Suprapubic skin (tissue), 4 donors: ENCODE measurements at regions not wholly inside any gene's neighbourhood (a gene's known extent, or its start where the extent isn't known, plus 50 kb on each side); places are given as distances from the start of the nearest gene placed in this dataset.

Source experiments
- EP300 ChIP-seq: sonication (generic); formaldehyde crosslinking; IDR thresholded peaks from one replicate; pipeline ENCODE4 v1.6.1; 2017; ENCODE audit warnings: antibody characterized with exemption
- POLR2A ChIP-seq, 2 donors: fragments of 450-650 bp; IDR thresholded peaks; one replicate each; pipeline ENCODE4 v1.6.1; 2017; ENCODE audit warnings: antibody characterized with exemption in 2 of 2, mild to moderate bottlenecking in 2 of 2, moderate library complexity in 2 of 2
- POLR2AphosphoS5 ChIP-seq, 3 donors: sonication (generic); formaldehyde crosslinking; IDR thresholded peaks; one replicate each; pipeline ENCODE4 v1.6.1; 2017; ENCODE audit warnings: antibody characterized with exemption in 3 of 3
- TF ChIP-seq, protein P1 (sequence below), 2 donors: fragments of 200-600 bp in 1 of 2; fragments of 450-650 bp in 1 of 2; sonication (generic) in 1 of 2; IDR thresholded peaks; one replicate each; pipeline ENCODE4 v1.5.1; 2016 to 2019; ENCODE audit warnings: antibody characterized with exemption in 2 of 2, mild to moderate bottlenecking in 1 of 2, moderate library complexity in 1 of 2

GRCh38 chr14:38710196-38710595 is 392.8 kb downstream of the SEC23A start:
- no peak for TF ChIP-seq POLR2AphosphoS5 (IDR thresholded peaks at IDR 0.05)
- TF ChIP-seq, protein P1, sequence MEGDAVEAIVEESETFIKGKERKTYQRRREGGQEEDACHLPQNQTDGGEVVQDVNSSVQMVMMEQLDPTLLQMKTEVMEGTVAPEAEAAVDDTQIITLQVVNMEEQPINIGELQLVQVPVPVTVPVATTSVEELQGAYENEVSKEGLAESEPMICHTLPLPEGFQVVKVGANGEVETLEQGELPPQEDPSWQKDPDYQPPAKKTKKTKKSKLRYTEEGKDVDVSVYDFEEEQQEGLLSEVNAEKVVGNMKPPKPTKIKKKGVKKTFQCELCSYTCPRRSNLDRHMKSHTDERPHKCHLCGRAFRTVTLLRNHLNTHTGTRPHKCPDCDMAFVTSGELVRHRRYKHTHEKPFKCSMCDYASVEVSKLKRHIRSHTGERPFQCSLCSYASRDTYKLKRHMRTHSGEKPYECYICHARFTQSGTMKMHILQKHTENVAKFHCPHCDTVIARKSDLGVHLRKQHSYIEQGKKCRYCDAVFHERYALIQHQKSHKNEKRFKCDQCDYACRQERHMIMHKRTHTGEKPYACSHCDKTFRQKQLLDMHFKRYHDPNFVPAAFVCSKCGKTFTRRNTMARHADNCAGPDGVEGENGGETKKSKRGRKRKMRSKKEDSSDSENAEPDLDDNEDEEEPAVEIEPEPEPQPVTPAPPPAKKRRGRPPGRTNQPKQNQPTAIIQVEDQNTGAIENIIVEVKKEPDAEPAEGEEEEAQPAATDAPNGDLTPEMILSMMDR (IDR thresholded peaks at IDR 0.05): no peak
- TF ChIP-seq POLR2A (IDR thresholded peaks at IDR 0.05): no peak
- TF ChIP-seq EP300: no peak
